IMR-90 (cell line): ENCODE measurements at regions not wholly inside any gene's neighbourhood (a gene's known extent, or its start where the extent isn't known, plus 50 kb on each side); places are given as distances from the start of the nearest gene placed in this dataset.

Source experiments
- ATAC-seq: fragments of 200-7000 bp; cut with Tn5 transposase; 2 replicates; pipeline ENCODE4 v1.9.1; 2020; ENCODE audit warnings: low read depth, mild to moderate bottlenecking, moderate library complexity
- BruUV-seq: library from RNA; stranded (reverse); fragments of 400-500 nt; replicated peaks from 2 replicates; lab custom pipeline; 2021; lab: Mats Ljungman, UMichigan
- CTCF ChIA-PET: fragments of 300-600 bp; formaldehyde crosslinking; extraction: SDS; loops from one replicate; lab custom pipeline; 2021; ENCODE audit warnings: antibody characterized with exemption; lab: Yijun Ruan, JAX
- POLR2A ChIA-PET: fragments of 300-600 bp; sonication (Branson Sonifier 250); formaldehyde crosslinking; loops from one replicate; lab custom pipeline; 2022; ENCODE audit warnings: antibody characterized with exemption; ENCODE audit not compliant: unreplicated experiment; lab: Charles Lee
- DNase-seq: peaks from one replicate; pipeline ENCODE4 v3.0.0; 2013
- H2AFZ ChIP-seq: replicated peaks from 2 replicates; pipeline ENCODE3; 2013; ENCODE audit warnings: low read length, mild to moderate bottlenecking; ENCODE audit not compliant: poor library complexity
- H2AK5ac ChIP-seq: 2 replicates; pipeline ENCODE4 v1.6.1; 2013; ENCODE audit warnings: low read depth, low read length, inconsistent platforms
- H2AK9ac ChIP-seq: replicated peaks from 2 replicates; pipeline ENCODE3; 2013; ENCODE audit warnings: mild to moderate bottlenecking, low read depth, low read length, moderate library complexity; ENCODE audit not compliant: poor library complexity
- H2BK120ac ChIP-seq: 2 replicates; pipeline ENCODE4 v1.6.1; 2013; ENCODE audit warnings: low read depth, low read length, inconsistent platforms
- H2BK15ac ChIP-seq: 3 replicates; pipeline ENCODE4 v1.6.1; 2013; ENCODE audit warnings: low read depth, low read length, inconsistent platforms
- H2BK20ac ChIP-seq: 2 replicates; pipeline ENCODE4 v1.6.1; 2013; ENCODE audit warnings: low read depth, mild to moderate bottlenecking, inconsistent platforms, low read length, moderate library complexity
- H2BK5ac ChIP-seq: 2 replicates; pipeline ENCODE4 v1.6.1; 2013; ENCODE audit warnings: mild to moderate bottlenecking, low read depth, low read length, inconsistent platforms; ENCODE audit not compliant: poor library complexity, severe bottlenecking
- H3K14ac ChIP-seq: replicated peaks from 2 replicates; pipeline ENCODE4 v1.6.1; 2013; ENCODE audit warnings: low read depth, low read length, inconsistent platforms
- H3K18ac ChIP-seq: 2 replicates; pipeline ENCODE4 v1.6.1; 2013; ENCODE audit warnings: low read depth, low read length, control low read depth
- H3K23ac ChIP-seq: 2 replicates; pipeline ENCODE4 v1.6.1; 2013; ENCODE audit warnings: low read depth, low read length, inconsistent platforms
- H3K27ac ChIP-seq: 2 replicates; pipeline ENCODE4 v1.5.1; 2013; ENCODE audit warnings: mild to moderate bottlenecking, control low read depth, low read length; ENCODE audit not compliant: insufficient read depth
- H3K27me3 ChIP-seq: 2 replicates; pipeline ENCODE4 v1.6.1; 2013; ENCODE audit warnings: low read length; ENCODE audit not compliant: control insufficient read depth, insufficient read depth
- H3K36me3 ChIP-seq: 2 replicates; pipeline ENCODE4 v1.6.1; 2013; ENCODE audit warnings: low read length, mixed read lengths; ENCODE audit not compliant: control insufficient read depth, insufficient read depth
- H3K4ac ChIP-seq: 2 replicates; pipeline ENCODE4 v1.6.1; 2013; ENCODE audit warnings: low read depth, low read length, inconsistent platforms
- H3K4me1 ChIP-seq: 2 replicates; pipeline ENCODE4 v1.6.1; 2013; ENCODE audit warnings: low read length, mixed read lengths; ENCODE audit not compliant: control insufficient read depth, insufficient read depth
- H3K4me2 ChIP-seq: 2 replicates; pipeline ENCODE4 v1.6.1; 2013; ENCODE audit warnings: low read depth, mild to moderate bottlenecking, control low read depth, low read length, moderate library complexity
- H3K4me3 ChIP-seq: 2 replicates; pipeline ENCODE4 v1.5.1; 2013; ENCODE audit warnings: low read depth, mild to moderate bottlenecking, control low read depth, low read length, moderate library complexity; ENCODE audit not compliant: insufficient read depth
- H3K56ac ChIP-seq: 2 replicates; pipeline ENCODE4 v1.6.1; 2013; ENCODE audit warnings: low read length, inconsistent platforms; ENCODE audit not compliant: insufficient read depth; ENCODE audit errors: extremely low read depth
- H3K79me1 ChIP-seq, 2 experiments: 2 replicates each; pipeline ENCODE4 v1.6.1; 2013; ENCODE audit warnings: low read length in 2 of 2, inconsistent platforms in 1 of 2, low read depth in 1 of 2
- H3K9ac ChIP-seq: 2 replicates; pipeline ENCODE4 v1.6.1; 2013; ENCODE audit warnings: low read depth, low read length, control low read depth
- H3K9me1 ChIP-seq: 2 replicates; pipeline ENCODE4 v1.6.1; 2013; ENCODE audit warnings: low read length, inconsistent platforms; ENCODE audit not compliant: insufficient read depth
- H3K9me3 ChIP-seq: 2 replicates; pipeline ENCODE4 v1.6.1; 2013; ENCODE audit warnings: low read length; ENCODE audit not compliant: control insufficient read depth, insufficient read depth
- H4K20me1 ChIP-seq: 2 replicates; pipeline ENCODE4 v1.6.1; 2013; ENCODE audit warnings: low read length, inconsistent platforms; ENCODE audit not compliant: insufficient read depth
- H4K5ac ChIP-seq: 2 replicates; pipeline ENCODE4 v1.6.1; 2013; ENCODE audit warnings: mild to moderate bottlenecking, low read depth, low read length, control low read depth
- H4K8ac ChIP-seq, 2 experiments: 2 replicates each; pipeline ENCODE4 v1.6.1; 2013; ENCODE audit warnings: low read depth in 2 of 2, low read length in 2 of 2, control low read depth in 1 of 2, inconsistent platforms in 1 of 2
- H4K91ac ChIP-seq: 2 replicates; pipeline ENCODE4 v1.6.1; 2013; ENCODE audit warnings: low read depth, low read length, inconsistent platforms; ENCODE audit not compliant: insufficient read depth
- BHLHE40 ChIP-seq: fragments of 150-350 bp; IDR thresholded peaks from 2 replicates; pipeline ENCODE4 v1.6.1; 2016; ENCODE audit warnings: mild to moderate bottlenecking, low read depth, low read length
- CEBPB ChIP-seq: IDR thresholded peaks from 2 replicates; pipeline ENCODE4 v1.6.1; 2012; ENCODE audit warnings: low read depth, low read length, improper control_type of control experiment
- CHD1 ChIP-seq: IDR thresholded peaks from 2 replicates; pipeline ENCODE4 v1.6.1; 2012; ENCODE audit warnings: low read depth, low read length, improper control_type of control experiment
- FOS ChIP-seq: fragments of 150-350 bp; IDR thresholded peaks from 2 replicates; pipeline ENCODE4 v1.6.1; 2016; ENCODE audit warnings: low read depth, low read length
- MAFK ChIP-seq: IDR thresholded peaks from 2 replicates; pipeline ENCODE4 v1.6.1; 2012; ENCODE audit warnings: low read depth, low read length, improper control_type of control experiment
- MAZ ChIP-seq: IDR thresholded peaks from 2 replicates; pipeline ENCODE4 v1.6.1; 2012; ENCODE audit warnings: low read depth, mild to moderate bottlenecking, low read length, improper control_type of control experiment, moderate library complexity, borderline replicate concordance
- MXI1 ChIP-seq: IDR thresholded peaks from 2 replicates; pipeline ENCODE4 v1.6.1; 2012; ENCODE audit warnings: low read depth, mild to moderate bottlenecking, low read length, moderate library complexity, borderline replicate concordance
- NFE2L2 ChIP-seq: fragments of 150-350 bp; IDR thresholded peaks from 2 replicates; pipeline ENCODE4 v1.6.1; 2016; ENCODE audit warnings: low read depth, mild to moderate bottlenecking, low read length
- POLR2A ChIP-seq: IDR thresholded peaks from 2 replicates; pipeline ENCODE4 v1.6.1; 2012; ENCODE audit warnings: mild to moderate bottlenecking, low read depth, low read length
- RAD21 ChIP-seq: IDR thresholded peaks from 2 replicates; pipeline ENCODE4 v1.6.1; 2012; ENCODE audit warnings: low read length, improper control_type of control experiment
- RCOR1 ChIP-seq: IDR thresholded peaks from 2 replicates; pipeline ENCODE4 v1.6.1; 2012; ENCODE audit warnings: mild to moderate bottlenecking, low read length, improper control_type of control experiment; ENCODE audit not compliant: insufficient replicate concordance
- RFX5 ChIP-seq: IDR thresholded peaks from 2 replicates; pipeline ENCODE4 v1.8.0; 2012; ENCODE audit warnings: low read depth, mild to moderate bottlenecking, low read length, moderate library complexity
- SMC3 ChIP-seq: fragments of 150-350 bp; IDR thresholded peaks from 2 replicates; pipeline ENCODE4 v1.6.1; 2016; ENCODE audit warnings: low read depth, mild to moderate bottlenecking, antibody characterized with exemption, low read length, moderate library complexity
- USF2 ChIP-seq: fragments of 150-350 bp; IDR thresholded peaks from 2 replicates; pipeline ENCODE4 v1.6.1; 2017; ENCODE audit warnings: mild to moderate bottlenecking, antibody characterized with exemption, low read length, low read depth
- WGBS, 2 experiments: methylation state at CpG; one replicate each; pipeline versions ENCODE4 v1.1.5 to v1.1.7; 2013; ENCODE audit warnings: missing lambda C conversion rate in 2 of 2; ENCODE audit not compliant: insufficient read length in 1 of 2; ENCODE audit errors: extremely low coverage in 2 of 2; 5-methylcytosine and 5-hydroxymethylcytosine counted together
- dilution Hi-C: fragments of 300-500 bp; cut with HindIII; formaldehyde crosslinking; loops from one replicate; pipeline ENCODE4 v1.14.3; 2018; ENCODE audit warnings: low sequenced_read_pairs; ENCODE audit not compliant: unreplicated experiment
- in situ Hi-C: fragments of 300-500 bp; cut with MboI; formaldehyde crosslinking; loops from 3 replicates; pipeline ENCODE4 v1.14.3; 2019; ENCODE audit warnings: low sequenced_read_pairs, inconsistent platforms, mixed read lengths
- intact Hi-C: fragments of 100-400 bp; cut with micrococcal nuclease; formaldehyde crosslinking; loops from 2 replicates; pipeline ENCODE4 v1.10.0; 2022
- TF ChIP-seq, protein P1 (sequence below): conservative IDR thresholded peaks from 2 replicates; pipeline ENCODE4 v1.5.1; 2012; ENCODE audit warnings: mild to moderate bottlenecking, low read depth, low read length, improper control_type of control experiment
- TF ChIP-seq, protein P2 (sequence below): fragments of 150-350 bp; IDR thresholded peaks from 2 replicates; pipeline ENCODE4 v1.6.1; 2016; ENCODE audit warnings: low read depth, mild to moderate bottlenecking, low read length, moderate library complexity, borderline replicate concordance

DNA sequence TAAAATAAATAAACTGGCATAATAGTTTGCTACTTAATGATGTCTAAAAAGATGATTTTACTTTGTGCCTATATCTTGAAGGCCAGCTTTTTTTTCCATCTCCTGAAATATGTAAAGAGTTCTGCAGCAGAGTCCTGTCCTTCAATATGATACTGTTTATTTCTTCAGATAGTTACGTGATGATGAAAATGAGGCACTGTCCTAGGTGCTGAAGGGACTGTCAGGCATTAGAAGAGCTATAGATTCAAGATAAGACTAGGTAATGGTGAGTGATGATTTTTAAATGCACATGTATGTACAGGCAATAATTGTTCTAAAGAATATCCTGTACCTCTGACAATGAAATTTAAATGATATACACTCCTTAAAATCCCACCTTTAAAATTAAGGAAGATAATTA, 326.9 kb upstream of the DNAJC19 start:
- no peak overlapping the region for H3K23ac ChIP-seq
- dilution Hi-C loops: no loop called here
- no TSS peak for BruUV-seq

More for the DNA sequence above, 326.9 kb upstream of the DNAJC19 start:
- Histone ChIP-seq H3K56ac (no peak overlapping the region), H2BK15ac (no peak overlapping the region), H3K27me3 (no peaks in the 10 kb centered on the region), H4K91ac (no peak overlapping the region), H3K4ac (no peak overlapping the region), H3K27ac (no peak overlapping the region), H3K14ac (no peak overlapping the region), H3K9me3 (peaks cover 2% of the 10 kb centered on the region), H4K5ac (no peak overlapping the region), H2BK5ac (no peak overlapping the region), H3K4me3 (no peak overlapping the region), H3K18ac (no peak overlapping the region), H4K20me1 (no peaks in the 10 kb centered on the region), H2AFZ (no peak overlapping the region), H3K9me1 (no peaks in the 10 kb centered on the region), H2BK120ac (no peak overlapping the region), H2AK9ac (no peak overlapping the region), H3K4me1 (no peaks in the 10 kb centered on the region), H3K9ac (no peak overlapping the region), H3K36me3 (no peaks in the 10 kb centered on the region), H2BK20ac (no peak overlapping the region), H3K79me1 (no peaks in the 10 kb centered on the region), H3K4me2 (no peak overlapping the region), H4K8ac (no peak overlapping the region), H2AK5ac (no peak overlapping the region)
- in situ Hi-C loops: no loop called here
- ChIA-PET CTCF (no interaction called here), POLR2A (no interaction called here)
- TF ChIP-seq CEBPB (no peak), RAD21 (no peak), CHD1 (no peak), MXI1 (no peak), RCOR1 (no peak), SMC3 (no peak), FOS (no peak), NFE2L2 (no peak), POLR2A (no peak), MAZ (no peak), MAFK (no peak), RFX5 (no peak), BHLHE40 (no peak), USF2 (no peak)
- TF ChIP-seq, protein P1, sequence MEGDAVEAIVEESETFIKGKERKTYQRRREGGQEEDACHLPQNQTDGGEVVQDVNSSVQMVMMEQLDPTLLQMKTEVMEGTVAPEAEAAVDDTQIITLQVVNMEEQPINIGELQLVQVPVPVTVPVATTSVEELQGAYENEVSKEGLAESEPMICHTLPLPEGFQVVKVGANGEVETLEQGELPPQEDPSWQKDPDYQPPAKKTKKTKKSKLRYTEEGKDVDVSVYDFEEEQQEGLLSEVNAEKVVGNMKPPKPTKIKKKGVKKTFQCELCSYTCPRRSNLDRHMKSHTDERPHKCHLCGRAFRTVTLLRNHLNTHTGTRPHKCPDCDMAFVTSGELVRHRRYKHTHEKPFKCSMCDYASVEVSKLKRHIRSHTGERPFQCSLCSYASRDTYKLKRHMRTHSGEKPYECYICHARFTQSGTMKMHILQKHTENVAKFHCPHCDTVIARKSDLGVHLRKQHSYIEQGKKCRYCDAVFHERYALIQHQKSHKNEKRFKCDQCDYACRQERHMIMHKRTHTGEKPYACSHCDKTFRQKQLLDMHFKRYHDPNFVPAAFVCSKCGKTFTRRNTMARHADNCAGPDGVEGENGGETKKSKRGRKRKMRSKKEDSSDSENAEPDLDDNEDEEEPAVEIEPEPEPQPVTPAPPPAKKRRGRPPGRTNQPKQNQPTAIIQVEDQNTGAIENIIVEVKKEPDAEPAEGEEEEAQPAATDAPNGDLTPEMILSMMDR: no peak
- TF ChIP-seq, protein P2, sequence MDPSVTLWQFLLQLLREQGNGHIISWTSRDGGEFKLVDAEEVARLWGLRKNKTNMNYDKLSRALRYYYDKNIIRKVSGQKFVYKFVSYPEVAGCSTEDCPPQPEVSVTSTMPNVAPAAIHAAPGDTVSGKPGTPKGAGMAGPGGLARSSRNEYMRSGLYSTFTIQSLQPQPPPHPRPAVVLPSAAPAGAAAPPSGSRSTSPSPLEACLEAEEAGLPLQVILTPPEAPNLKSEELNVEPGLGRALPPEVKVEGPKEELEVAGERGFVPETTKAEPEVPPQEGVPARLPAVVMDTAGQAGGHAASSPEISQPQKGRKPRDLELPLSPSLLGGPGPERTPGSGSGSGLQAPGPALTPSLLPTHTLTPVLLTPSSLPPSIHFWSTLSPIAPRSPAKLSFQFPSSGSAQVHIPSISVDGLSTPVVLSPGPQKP: no peak
- DNase-seq (peak; percentile 7), ATAC-seq (no peak)
- intact Hi-C loops: no loop called here
- no CpG with 5 or more reads among the region's 1 CpG for WGBS, 2 experiments
